ENCODE measurements at regions not wholly inside any gene's neighbourhood (a gene's known extent, or its start where the extent isn't known, plus 50 kb on each side); places are given as distances from the start of the nearest gene placed in this dataset.
"Not testable (repeated sequence)": the region's sequence is repeated elsewhere in the genome, so short reads cannot be mapped to it uniquely, and the experiment has no call there.

- no peak for DNase-seq
These were observed 1312.1 kb downstream of the ADGRL3 start for GRCh38 chr4:62512271-62512670.

GRCh38 chr4:62510228-62510627, 1310.1 kb downstream of the ADGRL3 start:
- DNase-seq, result no peak

- no peak for DNase-seq
These were observed 1300.2 kb downstream of the ADGRL3 start for GRCh38 chr4:62500296-62500695.

- DNase-seq, result no peak
These were observed 1294.9 kb downstream of the ADGRL3 start for GRCh38 chr4:62495032-62495431.

- DNase-seq, result not testable (repeated sequence)
These were observed 1291.6 kb downstream of the ADGRL3 start for GRCh38 chr4:62491756-62492155.

- no peak for DNase-seq
These were observed 1290.5 kb downstream of the ADGRL3 start for GRCh38 chr4:62490635-62491034.

GRCh38 chr4:62487016-62487415, 1286.9 kb downstream of the ADGRL3 start:
- DNase-seq, result no peak

GRCh38 chr4:62484357-62484756, 1284.2 kb downstream of the ADGRL3 start:
- no peak for DNase-seq

GRCh38 chr4:62482355-62482754, 1282.2 kb downstream of the ADGRL3 start:
- DNase-seq, result no peak

GRCh38 chr4:62475596-62475995, 1275.5 kb downstream of the ADGRL3 start:
- no peak for DNase-seq

GRCh38 chr4:62474802-62475201, 1274.7 kb downstream of the ADGRL3 start:
- no peak for DNase-seq

GRCh38 chr4:62471021-62471420, 1270.9 kb downstream of the ADGRL3 start:
- DNase-seq, result no peak

- DNase-seq, result no peak
These were observed 1270.4 kb downstream of the ADGRL3 start for GRCh38 chr4:62470421-62470983.

- DNase-seq, result no peak
These were observed 1269.9 kb downstream of the ADGRL3 start for GRCh38 chr4:62470020-62470419.

GRCh38 chr4:62461961-62462360, 1261.8 kb downstream of the ADGRL3 start:
- no peak for DNase-seq

GRCh38 chr4:62460329-62460728, 1260.2 kb downstream of the ADGRL3 start:
- no peak for DNase-seq

- DNase-seq, result no peak
These were observed 1257.2 kb downstream of the ADGRL3 start for GRCh38 chr4:62457356-62457755.

- DNase-seq, result no peak
These were observed 1255.7 kb downstream of the ADGRL3 start for GRCh38 chr4:62455871-62456270.

- no peak for DNase-seq
These were observed 1254.4 kb downstream of the ADGRL3 start for GRCh38 chr4:62454535-62454934.

GRCh38 chr4:62450740-62451139, 1250.6 kb downstream of the ADGRL3 start:
- DNase-seq, result no peak

GRCh38 chr4:62449538-62449937, 1249.4 kb downstream of the ADGRL3 start:
- DNase-seq, result no peak

- no peak for DNase-seq
These were observed 1248.8 kb downstream of the ADGRL3 start for GRCh38 chr4:62448911-62449310.

- DNase-seq, result no peak
These were observed 1238.9 kb downstream of the ADGRL3 start for GRCh38 chr4:62439051-62439450.

GRCh38 chr4:62434921-62435320, 1234.8 kb downstream of the ADGRL3 start:
- DNase-seq, result no peak

- DNase-seq, result not testable (repeated sequence)
These were observed 1231.5 kb downstream of the ADGRL3 start for GRCh38 chr4:62431513-62432231.
